SU-DHL-6 (cell line): ENCODE measurements at regions not wholly inside any gene's neighbourhood (a gene's known extent, or its start where the extent isn't known, plus 50 kb on each side); places are given as distances from the start of the nearest gene placed in this dataset.
"Not testable (repeated sequence)": the region's sequence is repeated elsewhere in the genome, so short reads cannot be mapped to it uniquely, and the experiment has no call there.

Experiments
- H2AFZ ChIP-seq: fragments of 200-600 bp; sonication (generic); 2 replicates; pipeline ENCODE4 v1.6.1; 2014; ENCODE audit warnings: low read depth, mild to moderate bottlenecking, moderate library complexity, mixed read lengths, antibody characterized with exemption, low read length; ENCODE audit not compliant: severe bottlenecking
- H3F3A ChIP-seq: fragments of 200-600 bp; shearing (Covaris generic); 2 replicates; pipeline ENCODE4 v1.6.0; 2016; ENCODE audit warnings: antibody characterized with exemption, mild to moderate bottlenecking; ENCODE audit not compliant: insufficient read depth
- H3K27ac ChIP-seq: fragments of 200-600 bp; sonication (generic); 2 replicates; pipeline ENCODE4 v1.5.1; 2016; ENCODE audit warnings: low read depth, mild to moderate bottlenecking, low read length, moderate library complexity, mixed read lengths
- H3K27me3 ChIP-seq: fragments of 200-600 bp; sonication (generic), shearing (Covaris generic); 2 replicates; pipeline ENCODE4 v1.6.0; 2014; ENCODE audit warnings: mild to moderate bottlenecking, low read length
- H3K36me3 ChIP-seq: fragments of 200-600 bp; sonication (generic); 2 replicates; pipeline ENCODE4 v1.6.1; 2014; ENCODE audit warnings: mild to moderate bottlenecking, low read length, mixed read lengths
- H3K4me2 ChIP-seq: fragments of 300-600, 200-600 bp; shearing (Covaris generic), sonication (generic); 2 replicates; pipeline ENCODE4 v1.6.0; 2014; ENCODE audit warnings: low read length, low read depth, mild to moderate bottlenecking; ENCODE audit not compliant: poor library complexity, severe bottlenecking
- H3K4me3 ChIP-seq: fragments of 200-600 bp; sonication (generic); 2 replicates; pipeline ENCODE4 v1.5.1; 2014; ENCODE audit warnings: antibody characterized with exemption, low read length, mild to moderate bottlenecking, mixed read lengths; ENCODE audit not compliant: insufficient read depth, poor library complexity, severe bottlenecking
- H3K79me2 ChIP-seq: fragments of 200-600 bp; sonication (generic); 2 replicates; pipeline ENCODE4 v1.6.1; 2014; ENCODE audit warnings: mild to moderate bottlenecking, low read length, moderate library complexity; ENCODE audit not compliant: insufficient read depth
- H3K9ac ChIP-seq: fragments of 200-600 bp; sonication (generic); 2 replicates; pipeline ENCODE4 v1.7.0; 2014; ENCODE audit warnings: mild to moderate bottlenecking, low read length
- H3K9me2 ChIP-seq: fragments of 200-600 bp; sonication (generic); replicated peaks from 2 replicates; pipeline ENCODE4 v1.6.1; 2014; ENCODE audit warnings: low read length; ENCODE audit not compliant: insufficient read depth
- H3K9me3 ChIP-seq: fragments of 200-600 bp; sonication (generic); 2 replicates; pipeline ENCODE4 v1.6.1; 2014; ENCODE audit warnings: low read length, mixed read lengths; ENCODE audit not compliant: insufficient read depth
- H4K20me1 ChIP-seq: fragments of 200-600 bp; sonication (generic); 2 replicates; pipeline ENCODE4 v1.6.1; 2014; ENCODE audit warnings: low read depth, mild to moderate bottlenecking, antibody characterized with exemption, low read length, moderate library complexity, mixed read lengths
- CTCF ChIP-seq: fragments of 200-600 bp; sonication (generic); IDR thresholded peaks from one replicate; pipeline ENCODE4 v1.5.1; 2017; ENCODE audit warnings: antibody characterized with exemption, mild to moderate bottlenecking, low read length, moderate library complexity; ENCODE audit not compliant: insufficient read depth, poor library complexity, severe bottlenecking
- EZH2phosphoT487 ChIP-seq: fragments of 200-600 bp; sonication (generic), shearing (Covaris generic); conservative IDR thresholded peaks from 2 replicates; pipeline ENCODE4 v1.6.1; 2018; ENCODE audit warnings: mild to moderate bottlenecking, antibody characterized with exemption, low read length, moderate library complexity, mixed read lengths

- H3K79me2 ChIP-seq = no peaks in the 10 kb centered on the region
- H4K20me1 ChIP-seq = no peaks in the 10 kb centered on the region
- H3K4me3 ChIP-seq = no peak overlapping the region
- no peak overlapping the region for H3K27ac ChIP-seq
- no peaks in the 10 kb centered on the region for H3K9me3 ChIP-seq
- H3F3A ChIP-seq = no peaks in the 10 kb centered on the region
- no peaks in the 10 kb centered on the region for H3K27me3 ChIP-seq
- no peaks in the 10 kb centered on the region for H3K9me2 ChIP-seq
- TF ChIP-seq EZH2phosphoT487 (no peak), CTCF (no peak)
- H3K9ac ChIP-seq = no peak overlapping the region
- no peaks in the 10 kb centered on the region for H3K36me3 ChIP-seq
- H2AFZ ChIP-seq = no peak overlapping the region
- H3K4me2 ChIP-seq = no peak overlapping the region
Observed at GRCh38 chr1:58949551-58950220, 165.8 kb upstream of the JUN start.

GRCh38 chr1:58950897-58951296 is 167.1 kb upstream of the JUN start:
- H3K4me2 ChIP-seq = no peak overlapping the region
- H3K9me3 ChIP-seq = no peaks in the 10 kb centered on the region
- H3K79me2 ChIP-seq = no peaks in the 10 kb centered on the region
- H2AFZ ChIP-seq = no peak overlapping the region
- no peaks in the 10 kb centered on the region for H3K27me3 ChIP-seq
- H3K4me3 ChIP-seq = no peak overlapping the region
- no peak for TF ChIP-seq EZH2phosphoT487
- no peak for TF ChIP-seq CTCF
- no peaks in the 10 kb centered on the region for H3K9me2 ChIP-seq
- no peak overlapping the region for H3K9ac ChIP-seq
- no peaks in the 10 kb centered on the region for H3K36me3 ChIP-seq
- no peaks in the 10 kb centered on the region for H3F3A ChIP-seq
- H4K20me1 ChIP-seq = no peaks in the 10 kb centered on the region
- no peak overlapping the region for H3K27ac ChIP-seq

GRCh38 chr1:58953951-58954350 is 170.1 kb upstream of the JUN start:
- not testable (repeated sequence) for H3K9me2 ChIP-seq, H3K27me3 ChIP-seq, H3K79me2 ChIP-seq, H3K27ac ChIP-seq, H3K4me2 ChIP-seq, H2AFZ ChIP-seq, H3K36me3 ChIP-seq, H3F3A ChIP-seq, H4K20me1 ChIP-seq, H3K9me3 ChIP-seq, H3K4me3 ChIP-seq, H3K9ac ChIP-seq

GRCh38 chr1:58963287-58963686 is 179.4 kb upstream of the JUN start:
- H3K79me2 ChIP-seq, H3F3A ChIP-seq, H3K27ac ChIP-seq: not testable (repeated sequence)

More at GRCh38 chr1:58963287-58963686, 179.4 kb upstream of the JUN start:
- H2AFZ ChIP-seq, H4K20me1 ChIP-seq, H3K27me3 ChIP-seq, H3K9ac ChIP-seq, H3K4me2 ChIP-seq, H3K9me2 ChIP-seq, H3K9me3 ChIP-seq, H3K4me3 ChIP-seq, H3K36me3 ChIP-seq: not testable (repeated sequence)
